Activated T-helper 1 cell treated with anti-CD3 and anti-CD28 coated beads, Interleukin-12 subunit alpha, Interleukin-12 subunit beta, Interleukin-2, Interleukin-4 antibody, amounts not matched to agents 30 ng/mL and 10 ng/mL and 1 ng/mL, durations not matched to agents 14 hours and 24 hours and 36 hours (primary cell): ENCODE measurements at regions not wholly inside any gene's neighbourhood (a gene's known extent, or its start where the extent isn't known, plus 50 kb on each side); places are given as distances from the start of the nearest gene placed in this dataset.

ENCODE experiments used
- DNase-seq: peaks from one replicate; pipeline ENCODE4 v3.0.0; 2021; ENCODE audit warnings: low spot score
- H3K27ac Mint-ChIP-seq: one replicate; pipeline ENCODE4 v1.8.0; 2021; ENCODE audit warnings: mild to moderate bottlenecking, mixed read lengths
- H3K27me3 Mint-ChIP-seq: one replicate; pipeline ENCODE4 v1.8.0; 2022; ENCODE audit warnings: mild to moderate bottlenecking, moderate library complexity, mixed read lengths; ENCODE audit not compliant: insufficient read depth
- H3K36me3 Mint-ChIP-seq: one replicate; pipeline ENCODE4 v1.8.0; 2021; ENCODE audit warnings: low read depth, mixed read lengths
- H3K4me1 Mint-ChIP-seq: one replicate; pipeline ENCODE4 v1.8.0; 2021; ENCODE audit warnings: low read depth, mixed read lengths
- H3K4me3 Mint-ChIP-seq: one replicate; pipeline ENCODE4 v1.8.0; 2021; ENCODE audit warnings: mild to moderate bottlenecking, moderate library complexity, mixed read lengths
- H3K9me3 Mint-ChIP-seq: one replicate; pipeline ENCODE4 v1.8.0; 2021; ENCODE audit warnings: mixed read lengths
- intact Hi-C: fragments of 100-400 bp; cut with micrococcal nuclease; formaldehyde crosslinking; loops from one replicate; pipeline ENCODE4 v1.15.1; 2024

GRCh38 chr14:49417790-49418189, 168.4 kb downstream of the RPS29 start:
- Mint-ChIP-seq H3K27me3 (peaks cover 8% of the 10 kb centered on the region), H3K27ac (no peak overlapping the region), H3K9me3 (no peaks in the 10 kb centered on the region), H3K36me3 (no peaks in the 10 kb centered on the region), H3K4me1 (peaks cover 7% of the 10 kb centered on the region), H3K4me3 (no peak overlapping the region)
- intact Hi-C loops: no loop called here
- no peak for DNase-seq

GRCh38 chr14:49408187-49408933, 177.8 kb downstream of the RPS29 start:
- H3K27me3 Mint-ChIP-seq: peaks cover 3% of the 10 kb centered on the region
- H3K4me1 Mint-ChIP-seq: no peaks in the 10 kb centered on the region
- no peak overlapping the region for H3K27ac Mint-ChIP-seq
- H3K9me3 Mint-ChIP-seq: no peaks in the 10 kb centered on the region
- intact Hi-C loops: no loop called here
- H3K36me3 Mint-ChIP-seq: no peaks in the 10 kb centered on the region
- no peak overlapping the region for H3K4me3 Mint-ChIP-seq
- no peak for DNase-seq

GRCh38 chr14:49405291-49405690, 180.9 kb downstream of the RPS29 start:
- intact Hi-C loops: loop anchor here (1.0 kb wide), 1 partner anchor 15 kb away; no protein-coding TSS in a partner anchor
- Mint-ChIP-seq H3K27me3 (no peaks in the 10 kb centered on the region), H3K4me1 (no peaks in the 10 kb centered on the region), H3K36me3 (no peaks in the 10 kb centered on the region), H3K9me3 (no peaks in the 10 kb centered on the region), H3K4me3 (no peak overlapping the region), H3K27ac (no peak overlapping the region)
- DNase-seq: no peak

- Mint-ChIP-seq H3K9me3 (no peaks in the 10 kb centered on the region), H3K4me1 (no peaks in the 10 kb centered on the region), H3K36me3 (no peaks in the 10 kb centered on the region), H3K27ac (no peak overlapping the region), H3K4me3 (no peak overlapping the region), H3K27me3 (no peaks in the 10 kb centered on the region)
- no peak for DNase-seq
- intact Hi-C loops: no loop called here
These were observed 184.8 kb downstream of the RPS29 start for GRCh38 chr14:49401373-49401772.

DNA sequence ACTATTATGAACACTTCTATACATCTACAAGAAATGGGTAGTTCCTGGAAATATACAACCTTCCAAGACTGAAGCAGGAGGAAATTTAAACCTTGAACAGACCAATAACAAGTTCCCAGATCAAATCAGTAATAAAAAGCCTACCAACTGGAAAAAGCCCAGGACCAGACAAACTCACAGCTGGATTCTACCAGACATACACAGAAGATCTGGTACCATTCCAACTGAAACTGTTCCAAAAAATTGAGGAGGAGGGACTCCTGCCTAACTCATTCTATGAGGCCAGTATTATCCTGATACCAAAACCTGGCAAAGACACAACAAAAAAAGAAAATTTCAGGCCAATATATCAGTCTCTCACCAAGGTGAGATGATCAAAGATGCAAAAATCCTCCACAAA, 189.4 kb downstream of the RPS29 start:
- no peak for DNase-seq
- no peaks in the 10 kb centered on the region for H3K4me1 Mint-ChIP-seq
- H3K27me3 Mint-ChIP-seq: no peaks in the 10 kb centered on the region
- intact Hi-C loops: no loop called here
- H3K4me3 Mint-ChIP-seq: no peak overlapping the region
- no peaks in the 10 kb centered on the region for H3K9me3 Mint-ChIP-seq
- H3K36me3 Mint-ChIP-seq: no peaks in the 10 kb centered on the region
- no peak overlapping the region for H3K27ac Mint-ChIP-seq

GRCh38 chr14:49381778-49382177, 204.4 kb downstream of the RPS29 start:
- Mint-ChIP-seq H3K27me3 (peaks cover 3% of the 10 kb centered on the region), H3K9me3 (peaks cover 6% of the 10 kb centered on the region), H3K27ac (no peak overlapping the region), H3K4me3 (no peak overlapping the region), H3K36me3 (no peaks in the 10 kb centered on the region), H3K4me1 (no peaks in the 10 kb centered on the region)
- no peak for DNase-seq
- intact Hi-C loops: no loop called here

DNA sequence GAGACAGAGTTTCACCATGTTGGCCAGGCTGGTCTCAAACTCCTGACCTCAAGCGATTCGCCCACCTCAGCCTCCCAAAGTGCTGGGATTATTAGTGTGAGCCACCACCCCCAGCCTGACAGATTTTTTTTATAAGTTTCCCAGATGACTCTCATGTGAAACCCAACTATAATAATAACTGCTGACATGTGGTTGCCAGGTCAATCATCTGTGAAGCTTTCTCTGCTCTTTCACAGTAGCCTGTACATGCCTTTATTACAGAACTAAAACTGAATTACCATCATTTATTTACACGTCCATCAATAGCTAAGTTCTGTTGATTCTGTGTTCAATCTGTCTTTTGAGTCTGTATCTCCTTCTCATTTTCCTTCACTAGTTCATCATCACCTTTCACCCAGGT, 218.5 kb downstream of the RPS29 start:
- Mint-ChIP-seq H3K4me1 (no peaks in the 10 kb centered on the region), H3K36me3 (no peaks in the 10 kb centered on the region), H3K27me3 (no peaks in the 10 kb centered on the region), H3K4me3 (no peak overlapping the region), H3K9me3 (no peaks in the 10 kb centered on the region), H3K27ac (no peak overlapping the region)
- DNase-seq: no peak
- intact Hi-C loops: no loop called here

DNA sequence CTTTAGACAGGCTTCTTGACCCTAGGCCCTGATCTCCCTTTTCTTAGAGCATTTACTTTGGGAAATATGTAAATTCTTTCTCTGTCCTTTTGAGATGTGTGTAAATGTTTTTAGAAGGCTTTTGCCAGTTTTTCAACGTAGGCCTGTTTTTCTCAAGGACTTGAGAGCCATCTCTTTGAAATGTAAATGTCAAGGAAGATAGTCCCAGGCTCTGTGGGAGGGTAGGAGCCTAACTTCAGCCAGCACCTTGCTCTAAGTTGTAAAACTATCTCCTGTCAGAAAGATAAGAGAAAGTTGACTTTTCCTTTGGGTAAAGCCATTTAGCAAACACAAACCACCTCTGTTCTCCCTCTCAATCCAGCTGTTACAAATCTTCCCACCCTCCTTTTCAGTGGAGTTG, 219.8 kb downstream of the RPS29 start:
- Mint-ChIP-seq H3K36me3 (no peaks in the 10 kb centered on the region), H3K4me3 (no peak overlapping the region), H3K27me3 (no peaks in the 10 kb centered on the region), H3K27ac (no peak overlapping the region), H3K9me3 (no peaks in the 10 kb centered on the region), H3K4me1 (no peaks in the 10 kb centered on the region)
- no peak for DNase-seq
- intact Hi-C loops: no loop called here

- H3K27ac Mint-ChIP-seq: no peak overlapping the region
- no peak for DNase-seq
- no peaks in the 10 kb centered on the region for H3K9me3 Mint-ChIP-seq
These were observed 221.4 kb downstream of the RPS29 start for GRCh38 chr14:49364752-49365117.

GRCh38 chr14:49363821-49364751, 222.1 kb downstream of the RPS29 start:
- H3K27ac Mint-ChIP-seq: no peak overlapping the region
- H3K4me3 Mint-ChIP-seq: no peak overlapping the region
- no peaks in the 10 kb centered on the region for H3K36me3 Mint-ChIP-seq
- H3K4me1 Mint-ChIP-seq: no peaks in the 10 kb centered on the region
- no peak for DNase-seq
- intact Hi-C loops: no loop called here
- no peaks in the 10 kb centered on the region for H3K27me3 Mint-ChIP-seq
- no peaks in the 10 kb centered on the region for H3K9me3 Mint-ChIP-seq

More at GRCh38 chr14:49364752-49365117, 221.4 kb downstream of the RPS29 start:
- Mint-ChIP-seq H3K27me3 (no peaks in the 10 kb centered on the region), H3K4me1 (no peaks in the 10 kb centered on the region), H3K4me3 (no peak overlapping the region), H3K36me3 (no peaks in the 10 kb centered on the region)
- intact Hi-C loops: no loop called here

- no peaks in the 10 kb centered on the region for H3K4me1 Mint-ChIP-seq
- H3K36me3 Mint-ChIP-seq: no peaks in the 10 kb centered on the region
- intact Hi-C loops: no loop called here
- DNase-seq: no peak
- no peak overlapping the region for H3K4me3 Mint-ChIP-seq
- no peaks in the 10 kb centered on the region for H3K27me3 Mint-ChIP-seq
- no peaks in the 10 kb centered on the region for H3K9me3 Mint-ChIP-seq
- H3K27ac Mint-ChIP-seq: no peak overlapping the region
These were observed 223.3 kb downstream of the RPS29 start for GRCh38 chr14:49362916-49363315.

DNA sequence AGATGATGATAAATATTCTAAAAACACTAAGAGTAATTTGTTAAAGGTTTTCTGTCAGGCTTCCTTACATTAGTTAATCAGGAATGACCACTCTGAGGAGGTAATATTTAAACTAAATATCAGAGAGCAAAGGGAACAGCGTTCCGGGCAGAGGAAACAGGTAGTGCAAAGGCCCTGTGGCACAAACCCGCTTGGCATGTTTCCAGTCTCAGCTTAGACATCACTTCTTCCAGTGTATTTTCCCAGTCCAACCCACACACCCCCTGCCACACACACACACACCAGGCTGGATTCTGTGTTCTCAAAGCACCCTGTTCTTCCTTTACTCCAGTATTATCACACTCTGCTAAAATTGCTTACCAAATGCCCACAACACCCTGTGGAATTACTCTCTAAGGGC, 247.1 kb downstream of the RPS29 start:
- no peak for DNase-seq
- no peak overlapping the region for H3K27ac Mint-ChIP-seq
- intact Hi-C loops: no loop called here
- H3K4me3 Mint-ChIP-seq: no peak overlapping the region
- H3K27me3 Mint-ChIP-seq: peaks cover 2% of the 10 kb centered on the region
- H3K36me3 Mint-ChIP-seq: no peaks in the 10 kb centered on the region
- no peaks in the 10 kb centered on the region for H3K9me3 Mint-ChIP-seq
- no peaks in the 10 kb centered on the region for H3K4me1 Mint-ChIP-seq

DNA sequence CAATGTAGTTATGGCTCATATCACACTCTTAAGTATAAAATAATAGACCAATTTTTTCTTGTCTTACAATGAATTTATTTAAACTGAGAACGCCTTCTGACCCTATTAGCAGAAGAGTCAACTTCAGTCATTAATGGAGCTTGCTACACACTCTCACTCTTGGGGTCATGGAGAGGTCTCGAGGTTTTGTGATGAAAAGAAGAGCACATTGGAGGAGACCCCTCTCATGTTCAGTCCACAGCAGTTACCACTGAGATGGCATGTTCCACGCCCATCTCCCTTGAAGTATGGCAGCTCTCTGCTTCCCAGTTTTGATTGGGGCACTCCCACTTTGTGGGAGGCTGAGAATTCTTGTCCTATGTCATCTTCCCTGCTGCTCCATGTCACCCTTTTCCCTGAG, 266.4 kb downstream of the RPS29 start:
- DNase-seq: no peak
- Mint-ChIP-seq H3K9me3 (no peaks in the 10 kb centered on the region), H3K4me3 (no peak overlapping the region), H3K27ac (no peak overlapping the region), H3K4me1 (no peaks in the 10 kb centered on the region), H3K27me3 (peaks cover 3% of the 10 kb centered on the region), H3K36me3 (no peaks in the 10 kb centered on the region)
- intact Hi-C loops: no loop called here
